Endothelial cell (in vitro differentiated cells): ENCODE measurements at regions not wholly inside any gene's neighbourhood (a gene's known extent, or its start where the extent isn't known, plus 50 kb on each side); places are given as distances from the start of the nearest gene placed in this dataset.

ENCODE experiments used
- DNase-seq: peaks from one replicate; pipeline ENCODE4 v3.0.0; 2021; ENCODE audit warnings: low spot score
- H3K27ac Mint-ChIP-seq: one replicate; pipeline ENCODE4 v1.8.0; 2021; ENCODE audit warnings: mixed read lengths, inconsistent platforms; ENCODE audit not compliant: unreplicated experiment
- H3K27me3 Mint-ChIP-seq: one replicate; pipeline ENCODE4 v1.8.0; 2021; ENCODE audit warnings: mild to moderate bottlenecking, moderate library complexity, mixed read lengths, inconsistent platforms; ENCODE audit not compliant: unreplicated experiment
- H3K36me3 Mint-ChIP-seq: one replicate; pipeline ENCODE4 v1.8.0; 2021; ENCODE audit warnings: mild to moderate bottlenecking, low read depth, mixed read lengths, inconsistent platforms; ENCODE audit not compliant: unreplicated experiment
- H3K4me1 Mint-ChIP-seq: one replicate; pipeline ENCODE4 v1.8.0; 2021; ENCODE audit warnings: mild to moderate bottlenecking, mixed read lengths, inconsistent platforms; ENCODE audit not compliant: unreplicated experiment
- H3K4me3 Mint-ChIP-seq: one replicate; pipeline ENCODE4 v1.8.0; 2021; ENCODE audit warnings: mild to moderate bottlenecking, mixed read lengths, inconsistent platforms; ENCODE audit not compliant: unreplicated experiment
- H3K9me3 Mint-ChIP-seq: one replicate; pipeline ENCODE4 v1.8.0; 2021; ENCODE audit warnings: mixed read lengths, inconsistent platforms; ENCODE audit not compliant: unreplicated experiment
- TF ChIP-seq, protein P1 (sequence below): fragments of 200-600 bp; sonication (generic); IDR thresholded peaks from one replicate; pipeline ENCODE4 v1.5.0; 2021; ENCODE audit warnings: antibody characterized with exemption; ENCODE audit not compliant: unreplicated experiment

DNA sequence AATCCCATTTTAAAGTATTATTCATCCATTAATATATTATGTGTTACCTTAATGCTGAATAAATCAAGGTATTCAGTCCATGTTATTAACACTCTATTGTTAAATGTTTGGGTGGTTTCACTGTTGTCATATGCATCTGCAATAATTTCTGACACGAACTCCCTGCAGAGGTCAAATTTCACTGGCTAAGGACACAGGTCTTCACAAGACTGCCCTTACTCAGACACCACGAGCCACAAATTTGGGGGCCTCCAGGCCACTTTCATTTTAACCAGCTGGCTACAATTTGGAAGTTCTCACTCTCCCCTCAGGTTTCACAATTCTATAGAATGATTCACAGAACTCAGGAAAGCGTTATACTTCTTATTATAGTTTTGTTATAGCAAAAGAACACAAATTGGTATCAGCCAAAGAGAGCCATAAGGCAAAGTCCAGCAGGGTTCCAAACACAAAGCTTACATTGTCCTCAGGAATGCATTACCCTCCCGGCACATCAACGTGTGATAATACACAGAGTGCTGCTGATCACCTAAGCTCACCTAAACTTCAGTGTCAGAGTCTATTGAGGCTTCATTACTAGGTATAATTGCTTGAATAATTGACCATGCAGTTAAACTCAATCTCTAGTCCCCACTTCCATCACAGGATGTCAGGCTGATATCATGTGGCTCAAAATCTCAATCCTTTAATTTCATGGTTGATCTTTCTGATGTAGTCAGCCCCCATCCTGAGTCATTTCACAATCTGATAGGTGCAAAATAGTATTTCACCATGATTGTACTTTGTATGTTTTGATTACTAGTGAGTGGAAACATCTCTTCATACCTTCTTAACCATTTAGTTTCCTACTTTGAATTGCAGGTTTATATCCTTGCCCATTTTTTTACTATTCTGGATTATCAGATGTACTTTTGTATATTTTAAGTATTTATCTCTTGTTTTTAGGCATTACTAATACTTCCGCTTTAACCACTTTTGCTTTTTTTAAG is 441.4 kb upstream of the AGTR1 start:
- no peak for DNase-seq
- Mint-ChIP-seq H3K27ac (no peak overlapping the region), H3K4me1 (no peaks in the 10 kb centered on the region), H3K36me3 (peaks cover 4% of the 10 kb centered on the region), H3K9me3 (peaks cover 11% of the 10 kb centered on the region), H3K27me3 (no peaks in the 10 kb centered on the region), H3K4me3 (no peak overlapping the region)
- TF ChIP-seq, protein P1, sequence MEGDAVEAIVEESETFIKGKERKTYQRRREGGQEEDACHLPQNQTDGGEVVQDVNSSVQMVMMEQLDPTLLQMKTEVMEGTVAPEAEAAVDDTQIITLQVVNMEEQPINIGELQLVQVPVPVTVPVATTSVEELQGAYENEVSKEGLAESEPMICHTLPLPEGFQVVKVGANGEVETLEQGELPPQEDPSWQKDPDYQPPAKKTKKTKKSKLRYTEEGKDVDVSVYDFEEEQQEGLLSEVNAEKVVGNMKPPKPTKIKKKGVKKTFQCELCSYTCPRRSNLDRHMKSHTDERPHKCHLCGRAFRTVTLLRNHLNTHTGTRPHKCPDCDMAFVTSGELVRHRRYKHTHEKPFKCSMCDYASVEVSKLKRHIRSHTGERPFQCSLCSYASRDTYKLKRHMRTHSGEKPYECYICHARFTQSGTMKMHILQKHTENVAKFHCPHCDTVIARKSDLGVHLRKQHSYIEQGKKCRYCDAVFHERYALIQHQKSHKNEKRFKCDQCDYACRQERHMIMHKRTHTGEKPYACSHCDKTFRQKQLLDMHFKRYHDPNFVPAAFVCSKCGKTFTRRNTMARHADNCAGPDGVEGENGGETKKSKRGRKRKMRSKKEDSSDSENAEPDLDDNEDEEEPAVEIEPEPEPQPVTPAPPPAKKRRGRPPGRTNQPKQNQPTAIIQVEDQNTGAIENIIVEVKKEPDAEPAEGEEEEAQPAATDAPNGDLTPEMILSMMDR = no peak

DNA sequence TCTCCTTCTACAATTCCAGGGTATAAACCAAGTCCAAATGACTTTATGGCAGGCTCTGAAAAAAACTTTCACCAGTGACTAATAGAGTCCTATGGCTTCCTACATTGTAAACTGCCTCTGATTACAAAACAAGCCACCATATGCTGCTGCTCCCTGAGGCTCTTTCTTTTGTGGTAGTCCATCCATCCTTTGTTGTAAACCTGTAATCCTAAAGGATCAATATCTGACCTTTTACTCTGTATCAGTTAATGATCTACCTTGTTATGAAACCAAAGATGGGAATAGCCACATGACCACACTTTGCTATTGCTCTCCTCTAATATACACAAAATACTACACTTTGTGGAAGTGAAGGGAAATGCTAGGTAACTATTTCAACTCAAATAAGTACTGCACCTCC is 434.7 kb upstream of the AGTR1 start:
- H3K4me1 Mint-ChIP-seq = no peaks in the 10 kb centered on the region
- H3K9me3 Mint-ChIP-seq = peaks cover 7% of the 10 kb centered on the region
- DNase-seq = no peak
- H3K4me3 Mint-ChIP-seq = no peak overlapping the region
- H3K27ac Mint-ChIP-seq = no peak overlapping the region
- TF ChIP-seq, protein P1 = no peak
- peaks cover under 1% of the 10 kb centered on the region for H3K36me3 Mint-ChIP-seq
- no peaks in the 10 kb centered on the region for H3K27me3 Mint-ChIP-seq

DNA sequence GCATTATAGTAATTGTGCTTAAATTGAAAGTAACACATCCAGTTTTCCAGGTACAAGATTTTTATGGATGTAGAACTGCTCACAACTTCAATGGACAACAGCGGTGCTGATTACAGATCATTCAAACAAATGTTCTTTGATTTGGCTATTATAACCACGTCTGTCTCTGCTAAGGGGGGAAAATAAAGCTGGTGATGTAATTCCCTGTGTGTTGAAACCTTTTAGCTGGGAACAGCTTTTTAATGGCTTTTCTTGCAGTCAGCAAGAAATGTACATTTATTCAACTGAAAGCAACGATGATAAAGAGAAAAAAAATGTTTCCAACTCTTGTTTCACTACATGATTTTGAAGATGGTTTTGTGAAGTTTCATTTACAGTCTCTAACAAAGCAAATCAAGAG is 431.9 kb upstream of the AGTR1 start:
- H3K4me3 Mint-ChIP-seq = no peak overlapping the region
- TF ChIP-seq, protein P1 = no peak
- H3K9me3 Mint-ChIP-seq = no peaks in the 10 kb centered on the region

DNA sequence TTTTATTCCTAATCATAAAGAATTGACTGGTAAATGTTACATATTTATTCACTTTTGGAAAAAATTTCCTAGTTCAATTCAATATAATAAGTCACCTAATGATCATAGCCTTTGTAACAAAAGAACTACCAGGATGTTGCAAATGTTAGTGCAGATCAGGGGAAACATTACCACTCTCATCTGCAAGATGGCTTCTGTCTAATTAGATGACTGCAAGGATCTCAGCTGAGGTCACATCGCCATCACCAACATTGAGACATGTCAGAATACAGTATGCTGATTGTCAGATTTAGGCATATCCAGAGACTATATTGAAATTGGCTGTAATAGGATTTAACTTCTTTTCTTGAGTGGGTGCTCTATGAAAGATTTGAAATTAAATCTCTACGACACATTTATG is 431.4 kb upstream of the AGTR1 start:
- DNase-seq = no peak
- TF ChIP-seq, protein P1 = no peak
- no peak overlapping the region for H3K4me3 Mint-ChIP-seq
- no peaks in the 10 kb centered on the region for H3K4me1 Mint-ChIP-seq
- no peaks in the 10 kb centered on the region for H3K9me3 Mint-ChIP-seq
- no peaks in the 10 kb centered on the region for H3K36me3 Mint-ChIP-seq
- no peaks in the 10 kb centered on the region for H3K27me3 Mint-ChIP-seq
- H3K27ac Mint-ChIP-seq = no peak overlapping the region

More for the DNA sequence above, 431.9 kb upstream of the AGTR1 start:
- no peaks in the 10 kb centered on the region for H3K4me1 Mint-ChIP-seq
- H3K27ac Mint-ChIP-seq = no peak overlapping the region
- no peaks in the 10 kb centered on the region for H3K36me3 Mint-ChIP-seq
- no peak for DNase-seq
- no peaks in the 10 kb centered on the region for H3K27me3 Mint-ChIP-seq

DNA sequence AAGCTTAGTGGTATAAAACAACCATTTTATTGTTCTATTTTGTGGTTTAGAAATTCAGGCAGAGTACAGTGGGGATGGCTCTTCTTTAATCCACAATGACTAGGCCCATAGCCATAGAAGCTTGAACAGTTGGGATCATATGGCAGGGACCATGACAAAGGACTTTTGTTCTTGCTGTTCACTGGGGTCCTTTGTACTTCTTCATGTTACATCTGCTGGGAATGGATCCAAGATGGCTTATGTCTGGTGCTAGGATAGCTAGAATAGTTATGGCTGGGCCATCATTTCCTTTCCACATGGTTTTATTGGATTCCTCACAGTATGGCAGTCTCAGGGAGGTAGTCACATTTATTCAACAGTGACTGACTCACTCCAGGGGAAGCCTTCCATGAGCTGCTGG is 427.9 kb upstream of the AGTR1 start:
- no peaks in the 10 kb centered on the region for H3K9me3 Mint-ChIP-seq
- no peaks in the 10 kb centered on the region for H3K36me3 Mint-ChIP-seq
- DNase-seq = no peak
- H3K27me3 Mint-ChIP-seq = no peaks in the 10 kb centered on the region
- H3K4me3 Mint-ChIP-seq = no peak overlapping the region
- no peaks in the 10 kb centered on the region for H3K4me1 Mint-ChIP-seq
- H3K27ac Mint-ChIP-seq = no peak overlapping the region
- TF ChIP-seq, protein P1 = no peak
